Ishikawa (cell line): ENCODE measurements at regions not wholly inside any gene's neighbourhood (a gene's known extent, or its start where the extent isn't known, plus 50 kb on each side); places are given as distances from the start of the nearest gene placed in this dataset.

Experiments used
- CEBPB ChIP-seq: IDR thresholded peaks from 2 replicates; pipeline ENCODE4 v1.6.1; 2012
- CREB1 ChIP-seq: IDR thresholded peaks from 2 replicates; pipeline ENCODE4 v1.6.1; 2012; ENCODE audit warnings: low read depth
- EGR1 ChIP-seq: IDR thresholded peaks from 2 replicates; pipeline ENCODE4 v1.6.1; 2012
- EP300 ChIP-seq: IDR thresholded peaks from 2 replicates; pipeline ENCODE4 v1.6.1; 2012; ENCODE audit warnings: borderline replicate concordance
- FOXM1 ChIP-seq: IDR thresholded peaks from 2 replicates; pipeline ENCODE4 v1.6.1; 2012; ENCODE audit warnings: low read depth, borderline replicate concordance
- MAX ChIP-seq: IDR thresholded peaks from 2 replicates; pipeline ENCODE4 v1.6.1; 2012
- NFIC ChIP-seq: IDR thresholded peaks from 2 replicates; pipeline ENCODE4 v1.6.1; 2012
- RAD21 ChIP-seq: IDR thresholded peaks from 2 replicates; pipeline ENCODE4 v1.6.1; 2012; ENCODE audit warnings: low read depth
- REST ChIP-seq: IDR thresholded peaks from 2 replicates; pipeline ENCODE4 v1.6.1; 2012; ENCODE audit warnings: low read depth, mild to moderate bottlenecking
- TAF1 ChIP-seq: IDR thresholded peaks from 2 replicates; pipeline ENCODE4 v1.6.1; 2012; ENCODE audit warnings: low read depth, mild to moderate bottlenecking
- TCF12 ChIP-seq: IDR thresholded peaks from 2 replicates; pipeline ENCODE4 v1.6.1; 2012; ENCODE audit warnings: low read depth
- TEAD4 ChIP-seq: IDR thresholded peaks from 2 replicates; pipeline ENCODE4 v1.6.1; 2012
- USF1 ChIP-seq: IDR thresholded peaks from 2 replicates; pipeline ENCODE4 v1.6.1; 2012
- YY1 ChIP-seq: IDR thresholded peaks from 2 replicates; pipeline ENCODE4 v1.6.1; 2012; ENCODE audit warnings: low read depth
- ZBTB7A ChIP-seq: IDR thresholded peaks from 2 replicates; pipeline ENCODE4 v1.6.1; 2012; ENCODE audit warnings: low read depth

- TF ChIP-seq NFIC (no peak), YY1 (no peak), EGR1 (no peak), RAD21 (no peak), TCF12 (no peak), USF1 (no peak), ZBTB7A (no peak), EP300 (no peak), CREB1 (no peak), MAX (no peak), TEAD4 (no peak), REST (no peak), FOXM1 (no peak), CEBPB (no peak), TAF1 (no peak)
Measured at GRCh38 chr12:34352098-34352497, 329.8 kb downstream of the ALG10 start.

GRCh38 chr12:34354239-34355200 is 332.2 kb downstream of the ALG10 start:
- TF ChIP-seq YY1 = no peak
- no peak for TF ChIP-seq TCF12
- TF ChIP-seq RAD21 = no peak
- TF ChIP-seq EGR1 = no peak
- no peak for TF ChIP-seq EP300
- no peak for TF ChIP-seq ZBTB7A
- no peak for TF ChIP-seq NFIC
- TF ChIP-seq TEAD4 = no peak

- TF ChIP-seq NFIC = no peak
- no peak for TF ChIP-seq MAX
- no peak for TF ChIP-seq REST
Measured at GRCh38 chr12:34356233-34356987, 334.1 kb downstream of the ALG10 start.

GRCh38 chr12:34357791-34358190 is 335.5 kb downstream of the ALG10 start:
- TF ChIP-seq EP300 (no peak), CREB1 (no peak), EGR1 (no peak), FOXM1 (no peak), TCF12 (no peak), REST (no peak), YY1 (no peak), CEBPB (no peak), USF1 (no peak), RAD21 (no peak), TEAD4 (no peak), NFIC (no peak), MAX (no peak), ZBTB7A (no peak), TAF1 (no peak)
